ENCODE measurements at regions not wholly inside any gene's neighbourhood (a gene's known extent, or its start where the extent isn't known, plus 50 kb on each side); places are given as distances from the start of the nearest gene placed in this dataset.

GRCh38 chr19:34832581-34833112 lies 59.6 kb upstream of the ZNF599 start:
- TF ChIP-seq EP300 (IDR thresholded peaks at IDR 0.05) (no peak), CTCF (IDR thresholded peaks at IDR 0.05) (no peak), POLR2A (IDR thresholded peaks at IDR 0.05) (no peak), POLR2AphosphoS5 (IDR thresholded peaks at IDR 0.05) (no peak)

Data from stomach (tissue), 4 donors.